Urinary bladder (tissue), 3 donors: ENCODE measurements at regions not wholly inside any gene's neighbourhood (a gene's known extent, or its start where the extent isn't known, plus 50 kb on each side); places are given as distances from the start of the nearest gene placed in this dataset.

Experiments
- DNase-seq: peaks from one replicate; pipeline ENCODE4 v3.0.0-alpha.2; 2015; ENCODE audit errors: extremely low spot score
- H3K27ac ChIP-seq: one replicate; pipeline ENCODE4 v1.5.1; 2013; ENCODE audit warnings: low read depth, mild to moderate bottlenecking, moderate library complexity
- H3K36me3 ChIP-seq: one replicate; pipeline ENCODE4 v1.6.1; 2013; ENCODE audit warnings: mild to moderate bottlenecking, moderate library complexity; ENCODE audit not compliant: insufficient read depth
- H3K4me1 ChIP-seq: one replicate; pipeline ENCODE4 v1.6.1; 2013; ENCODE audit warnings: mild to moderate bottlenecking, moderate library complexity; ENCODE audit not compliant: insufficient read depth
- H3K4me3 ChIP-seq: one replicate; pipeline ENCODE4 v1.5.1; 2013; ENCODE audit warnings: low read depth, low read length
- WGBS: extraction: QIAGEN DNeasy Blood & Tissue Kit; methylation state at CpG from one replicate; pipeline ENCODE4 v1.1.7; 2013; 5-methylcytosine and 5-hydroxymethylcytosine counted together
- donor health status: healthy with polysubstance abuse.
- donor health status: healthy.

DNA sequence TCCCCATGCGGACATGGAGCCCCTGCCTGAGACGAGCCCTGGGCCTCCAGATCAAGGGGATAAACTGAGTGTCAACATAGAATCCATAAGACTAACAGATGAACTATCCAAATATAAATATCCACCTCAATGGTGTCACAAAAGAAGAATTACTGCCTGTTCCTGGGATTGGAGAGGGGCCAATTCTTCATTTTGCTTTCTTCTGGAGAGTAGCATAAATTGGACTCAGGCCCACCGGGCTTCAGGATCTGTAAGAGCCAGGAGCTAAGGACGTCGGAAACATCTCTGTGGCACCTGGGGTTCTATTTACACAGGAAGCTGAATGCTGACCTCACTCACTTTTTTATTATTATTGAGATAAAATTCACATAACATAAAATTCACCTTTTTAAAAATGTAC, 408.2 kb upstream of the CCDC196 start:
- no peaks in the 10 kb centered on the region for H3K4me1 ChIP-seq
- 42% methylated on average over 5 of the region's 5 CpGs for WGBS
- H3K36me3 ChIP-seq: no peaks in the 10 kb centered on the region
- no peak overlapping the region for H3K4me3 ChIP-seq
- no peak overlapping the region for H3K27ac ChIP-seq
- no peak for DNase-seq

DNA sequence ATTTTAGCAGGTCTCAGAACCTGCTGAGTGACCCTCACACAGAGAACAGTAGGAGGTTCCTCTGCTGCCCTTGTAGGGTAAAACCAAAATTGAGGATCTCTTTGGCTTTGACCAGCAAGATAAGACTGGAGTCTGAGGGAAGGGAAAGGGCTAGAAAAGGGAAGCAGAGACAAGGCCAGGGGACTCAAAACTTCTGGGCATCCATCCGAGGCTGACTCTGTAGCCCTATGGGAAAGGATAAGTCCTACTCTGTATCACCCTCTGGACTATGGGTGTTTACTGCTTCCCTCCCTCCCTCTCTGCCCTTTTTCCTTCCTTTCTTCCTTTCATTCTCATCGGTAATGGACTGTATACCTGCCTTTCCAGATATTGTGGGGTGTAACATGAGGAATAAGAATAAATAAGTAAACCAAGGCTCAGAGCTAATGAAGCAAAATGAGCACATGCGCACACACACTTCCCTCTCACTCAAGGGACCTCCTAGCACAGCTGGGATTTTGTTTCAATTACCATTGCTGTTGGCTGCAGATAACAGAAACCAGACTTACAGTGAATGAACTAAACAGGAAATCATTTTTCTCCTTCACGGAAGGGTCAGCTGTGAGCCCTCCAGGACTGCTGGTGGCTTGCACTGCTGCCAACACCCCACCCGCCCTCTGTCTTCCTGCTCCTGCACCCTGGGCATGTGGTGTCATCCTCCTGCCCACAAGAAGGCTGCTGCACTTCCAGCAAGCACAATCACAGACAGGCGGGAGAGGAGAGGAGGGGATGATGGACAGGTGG, 404.4 kb upstream of the CCDC196 start:
- 48% methylated on average over 6 of the region's 6 CpGs for WGBS
- Histone ChIP-seq H3K4me1 (no peaks in the 10 kb centered on the region), H3K27ac (no peak overlapping the region), H3K4me3 (no peak overlapping the region), H3K36me3 (no peaks in the 10 kb centered on the region)
- DNase-seq: no peak

DNA sequence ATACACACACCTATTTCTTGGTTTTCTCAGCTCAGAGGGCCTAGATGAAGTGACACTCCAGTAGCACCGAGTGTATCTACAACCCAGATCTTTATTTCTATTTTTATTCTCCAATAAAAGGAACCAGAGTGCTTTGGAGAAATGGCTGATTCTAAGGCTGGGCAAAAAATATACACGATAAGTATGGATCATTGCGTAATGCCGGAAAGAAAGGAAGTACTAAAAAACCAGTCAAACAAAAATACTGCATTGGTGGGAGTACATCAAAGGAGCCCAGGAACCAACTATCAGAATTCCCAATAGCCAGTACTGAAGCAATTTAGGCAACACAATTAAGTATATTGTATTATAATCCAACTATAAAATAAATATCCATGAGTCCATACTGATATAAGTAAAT, 400.9 kb upstream of the CCDC196 start:
- no peaks in the 10 kb centered on the region for H3K4me1 ChIP-seq
- DNase-seq: no peak
- H3K27ac ChIP-seq: no peak overlapping the region
- H3K4me3 ChIP-seq: no peak overlapping the region
- H3K36me3 ChIP-seq: no peaks in the 10 kb centered on the region
- 67% methylated on average over 4 of the region's 4 CpGs for WGBS

DNA sequence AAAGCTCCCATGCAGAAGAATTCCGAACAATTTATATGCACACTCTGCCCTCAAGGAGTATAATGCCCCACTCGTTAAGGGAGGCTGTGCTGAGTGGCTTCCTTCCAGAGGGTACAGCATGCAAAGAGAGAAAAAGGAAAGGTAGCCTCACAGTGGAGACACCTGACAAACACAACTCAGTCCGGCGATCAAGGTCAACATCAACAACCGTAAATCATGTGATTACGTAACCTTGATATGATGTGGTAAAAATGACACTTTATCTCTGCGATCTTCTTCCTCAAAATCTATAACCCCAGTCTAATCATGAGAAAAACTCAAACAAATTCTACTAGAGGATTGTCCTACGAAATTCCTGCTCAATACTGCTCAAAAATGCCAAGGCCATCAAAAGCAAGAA, 400.5 kb upstream of the CCDC196 start:
- no peak overlapping the region for H3K4me3 ChIP-seq
- no peaks in the 10 kb centered on the region for H3K36me3 ChIP-seq
- H3K4me1 ChIP-seq: no peaks in the 10 kb centered on the region
- H3K27ac ChIP-seq: no peak overlapping the region
- WGBS: 84% methylated on average over 8 of the region's 8 CpGs
- no peak for DNase-seq

DNA sequence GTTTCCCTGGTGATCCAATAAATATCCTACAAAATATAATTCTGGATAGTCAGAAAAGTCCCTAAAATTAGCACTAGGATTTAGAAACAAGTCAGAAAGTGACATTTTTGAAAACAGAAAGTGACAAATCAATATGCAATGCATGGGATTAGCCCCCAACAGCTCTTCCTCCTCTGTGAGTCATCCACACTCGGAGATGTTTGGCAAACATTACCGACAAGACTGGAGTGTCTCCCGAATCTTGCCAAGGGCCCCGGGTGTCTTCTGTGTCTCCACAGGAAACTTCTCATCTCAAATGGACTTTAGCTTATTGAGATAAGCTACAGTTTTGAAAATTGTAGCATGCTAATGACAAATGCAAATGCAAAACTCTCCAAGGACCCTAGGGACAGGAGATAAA, 398.9 kb upstream of the CCDC196 start:
- Histone ChIP-seq H3K27ac (no peak overlapping the region), H3K4me1 (no peaks in the 10 kb centered on the region), H3K36me3 (no peaks in the 10 kb centered on the region), H3K4me3 (no peak overlapping the region)
- no peak for DNase-seq
- WGBS: 39% methylated on average over 4 of the region's 4 CpGs

DNA sequence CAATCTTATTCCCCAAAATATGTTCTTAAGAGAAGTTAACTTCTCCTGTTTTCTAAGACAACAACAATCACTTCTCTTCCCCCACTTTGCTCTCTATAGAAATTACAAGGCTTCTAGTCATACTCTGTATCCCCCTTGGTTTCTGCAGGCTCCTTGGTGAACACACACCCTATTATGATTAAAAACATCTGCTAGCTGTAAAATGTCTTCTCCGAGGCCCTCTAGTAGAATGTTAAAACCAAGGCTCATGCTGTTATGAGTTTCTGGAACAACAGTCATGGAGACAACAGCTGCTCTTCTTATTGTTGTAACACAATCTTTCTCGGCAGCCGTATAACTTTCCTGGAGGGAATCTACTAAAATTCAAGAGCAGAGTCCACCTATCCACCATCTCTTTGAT, 397.5 kb upstream of the CCDC196 start:
- 31% methylated on average over 3 of the region's 3 CpGs for WGBS
- Histone ChIP-seq H3K27ac (no peak overlapping the region), H3K4me3 (no peak overlapping the region), H3K36me3 (no peaks in the 10 kb centered on the region), H3K4me1 (no peaks in the 10 kb centered on the region)
- DNase-seq: no peak

DNA sequence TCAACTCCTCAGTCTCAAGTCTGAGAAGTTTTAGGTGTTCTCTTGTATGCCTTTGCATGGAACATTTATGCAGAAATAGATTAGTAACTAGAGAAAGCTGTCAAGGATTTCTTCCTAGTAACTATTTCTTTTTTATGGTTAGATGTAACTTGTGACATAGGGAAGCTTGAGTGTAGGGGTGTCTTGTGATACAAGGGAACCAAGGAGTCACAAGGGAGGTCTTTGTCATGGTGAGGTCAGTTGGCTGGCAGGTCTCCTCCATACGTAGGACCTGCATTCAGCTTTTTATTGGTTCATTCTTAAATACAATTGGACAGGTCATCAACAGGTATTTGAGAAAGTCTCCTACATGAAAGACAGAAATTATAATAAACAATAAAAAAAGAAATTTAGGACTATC, 394.0 kb upstream of the CCDC196 start:
- 88% methylated on average over 1 of the region's 1 CpG for WGBS
- H3K4me3 ChIP-seq: no peak overlapping the region
- DNase-seq: no peak
- no peak overlapping the region for H3K27ac ChIP-seq
- H3K36me3 ChIP-seq: no peaks in the 10 kb centered on the region
- no peaks in the 10 kb centered on the region for H3K4me1 ChIP-seq

DNA sequence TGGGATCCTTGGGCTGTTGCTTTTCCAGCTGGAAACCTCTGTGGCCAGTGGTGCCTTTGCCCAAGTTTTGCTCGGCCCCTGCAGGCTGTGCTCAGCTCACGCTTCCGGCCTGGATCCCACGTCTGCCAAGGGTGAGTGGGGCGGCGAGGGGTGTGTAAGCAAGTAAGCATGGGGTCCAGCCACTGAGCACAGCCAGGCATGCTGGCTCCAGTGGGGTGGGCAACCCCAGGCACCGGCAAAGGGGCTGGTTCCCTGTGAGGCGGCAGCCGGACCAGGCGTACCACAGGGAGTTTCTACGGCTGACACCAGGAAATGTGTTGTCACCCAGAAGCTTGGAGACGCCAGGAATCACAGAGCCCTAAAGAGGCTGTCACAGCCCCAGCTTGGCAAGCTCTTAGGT, 393.4 kb upstream of the CCDC196 start:
- 93% methylated on average over 12 of the region's 12 CpGs for WGBS
- no peak for DNase-seq
- no peak overlapping the region for H3K4me3 ChIP-seq
- no peak overlapping the region for H3K27ac ChIP-seq
- H3K36me3 ChIP-seq: no peaks in the 10 kb centered on the region
- no peaks in the 10 kb centered on the region for H3K4me1 ChIP-seq

DNA sequence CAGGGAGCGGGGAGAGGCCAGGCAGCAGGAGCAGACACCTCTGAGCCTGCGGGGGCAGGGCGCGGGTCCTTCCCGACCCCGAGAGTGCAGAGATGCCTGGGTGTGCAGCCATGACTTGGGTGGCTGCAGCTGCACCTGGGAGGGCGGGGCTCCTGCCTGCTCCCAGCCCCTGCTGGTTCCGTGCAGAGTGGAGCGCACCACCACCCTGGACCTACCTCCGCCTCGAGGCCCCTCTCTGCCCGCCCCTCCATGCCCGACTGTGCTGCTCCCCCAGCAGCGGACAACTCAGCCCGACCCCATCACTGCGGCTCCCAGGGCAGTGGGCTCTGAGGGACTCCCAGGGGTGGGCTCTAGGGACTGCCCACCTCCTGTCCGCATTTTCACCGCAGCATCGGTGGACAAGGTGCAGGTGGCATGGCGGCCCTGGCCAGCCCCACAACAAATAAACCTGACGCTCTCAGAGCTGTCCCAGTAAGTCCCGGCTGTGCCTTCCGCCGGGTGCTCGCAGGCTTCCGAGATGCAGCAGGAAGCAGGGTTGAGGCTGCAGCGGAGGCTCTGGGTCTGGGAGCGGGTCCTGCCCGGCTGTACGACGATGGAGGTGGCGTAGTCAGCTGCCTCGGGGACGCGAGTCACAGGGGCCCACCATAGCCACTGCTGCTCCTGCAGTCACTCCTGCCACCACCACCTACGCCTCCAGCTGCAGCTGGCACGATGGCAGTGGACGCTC, 392.0 kb upstream of the CCDC196 start:
- H3K27ac ChIP-seq: no peak overlapping the region
- H3K36me3 ChIP-seq: no peaks in the 10 kb centered on the region
- WGBS: 93% methylated on average over 38 of the region's 38 CpGs
- DNase-seq: no peak
- no peaks in the 10 kb centered on the region for H3K4me1 ChIP-seq
- no peak overlapping the region for H3K4me3 ChIP-seq

DNA sequence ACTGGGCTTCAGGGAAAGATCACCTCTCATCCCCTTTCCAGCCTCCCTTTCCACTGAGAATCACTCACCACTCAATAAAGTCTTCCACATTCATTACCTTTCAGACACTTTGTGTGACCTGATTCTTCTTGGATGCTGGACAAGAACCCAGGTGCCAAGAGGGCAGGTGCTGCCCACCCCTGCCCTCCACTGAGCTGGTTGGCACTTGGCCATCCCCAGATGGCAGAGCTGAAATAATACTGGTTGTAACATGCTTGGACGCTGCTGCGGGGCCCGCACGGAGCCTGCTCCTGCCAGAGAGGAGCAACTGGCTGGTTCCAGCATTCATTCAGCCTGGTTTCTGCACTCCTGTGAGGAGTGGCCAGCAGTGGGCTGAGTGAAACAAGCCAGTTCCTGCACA, 386.7 kb upstream of the CCDC196 start:
- Histone ChIP-seq H3K27ac (no peak overlapping the region), H3K36me3 (no peaks in the 10 kb centered on the region), H3K4me3 (no peak overlapping the region), H3K4me1 (no peaks in the 10 kb centered on the region)
- DNase-seq: no peak
- WGBS: 82% methylated on average over 4 of the region's 4 CpGs

DNA sequence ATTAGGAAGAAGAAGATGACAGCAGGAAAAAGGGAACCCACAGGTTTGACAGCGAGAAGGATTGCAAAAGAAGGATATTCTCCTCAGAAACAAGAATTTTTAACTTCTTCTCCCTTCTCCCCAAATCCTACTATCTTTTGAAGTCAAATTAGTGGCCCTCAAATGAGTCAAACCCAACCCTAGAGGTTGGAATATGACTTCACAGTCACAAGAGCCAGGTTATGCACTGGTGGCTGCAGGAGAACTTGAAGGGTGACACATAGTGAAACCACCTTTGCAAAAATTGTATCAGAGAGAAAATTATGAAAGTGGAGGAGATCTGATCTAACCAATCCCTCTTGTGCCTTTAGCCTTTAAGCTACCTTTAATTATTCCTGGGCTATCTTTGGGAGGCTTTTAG, 386.2 kb upstream of the CCDC196 start:
- H3K4me1 ChIP-seq: no peaks in the 10 kb centered on the region
- H3K4me3 ChIP-seq: no peak overlapping the region
- whole genome bisulfite sequencing: 100% methylated on average over 1 of the region's 1 CpG
- H3K27ac ChIP-seq: no peak overlapping the region
- no peak for DNase-seq
- no peaks in the 10 kb centered on the region for H3K36me3 ChIP-seq

DNA sequence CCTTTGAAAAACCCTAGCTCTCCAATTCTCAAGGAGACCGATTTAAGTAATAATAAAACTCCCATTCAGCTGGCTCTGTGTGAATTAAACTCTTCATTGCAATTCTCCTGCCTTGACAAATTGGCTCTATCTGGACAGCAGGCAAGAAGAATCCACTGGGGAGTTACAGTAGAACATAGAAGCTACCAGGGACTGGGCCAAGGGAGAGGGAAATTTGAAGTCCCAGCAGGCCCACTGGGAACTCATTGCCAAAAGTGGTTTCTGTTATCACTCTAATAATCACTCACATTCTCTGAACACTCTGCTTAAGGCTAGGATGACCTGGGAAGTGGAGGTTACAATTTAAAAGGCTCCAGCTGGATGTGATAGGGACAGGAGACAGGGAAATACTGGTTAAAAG, 384.5 kb upstream of the CCDC196 start:
- Histone ChIP-seq H3K36me3 (no peaks in the 10 kb centered on the region), H3K4me1 (no peaks in the 10 kb centered on the region), H3K4me3 (no peak overlapping the region), H3K27ac (no peak overlapping the region)
- WGBS: 75% methylated on average over 1 of the region's 1 CpG
- no peak for DNase-seq

DNA sequence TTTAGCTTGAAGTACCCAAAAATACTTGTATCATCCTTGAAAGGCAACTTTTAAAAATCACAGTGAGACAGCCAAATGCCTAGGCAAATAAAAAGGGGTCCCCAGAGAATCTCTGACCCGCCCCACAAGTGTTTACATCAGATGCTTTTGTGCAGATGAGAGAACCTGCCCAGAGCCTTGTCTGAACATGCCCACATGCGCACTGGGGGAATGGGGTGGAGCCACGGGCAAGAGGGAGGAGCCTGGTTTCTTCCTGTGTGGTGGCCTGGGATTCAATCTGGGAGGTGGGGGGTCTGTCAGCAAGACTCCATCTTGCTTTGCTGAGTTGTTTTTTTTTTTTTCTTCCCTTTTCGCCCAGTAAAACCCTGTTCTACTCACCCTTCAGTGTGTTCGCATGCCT, 381.7 kb upstream of the CCDC196 start:
- DNase-seq: no peak
- Histone ChIP-seq H3K36me3 (no peaks in the 10 kb centered on the region), H3K4me1 (no peaks in the 10 kb centered on the region), H3K27ac (no peak overlapping the region), H3K4me3 (no peak overlapping the region)
- 90% methylated on average over 5 of the region's 5 CpGs for WGBS

DNA sequence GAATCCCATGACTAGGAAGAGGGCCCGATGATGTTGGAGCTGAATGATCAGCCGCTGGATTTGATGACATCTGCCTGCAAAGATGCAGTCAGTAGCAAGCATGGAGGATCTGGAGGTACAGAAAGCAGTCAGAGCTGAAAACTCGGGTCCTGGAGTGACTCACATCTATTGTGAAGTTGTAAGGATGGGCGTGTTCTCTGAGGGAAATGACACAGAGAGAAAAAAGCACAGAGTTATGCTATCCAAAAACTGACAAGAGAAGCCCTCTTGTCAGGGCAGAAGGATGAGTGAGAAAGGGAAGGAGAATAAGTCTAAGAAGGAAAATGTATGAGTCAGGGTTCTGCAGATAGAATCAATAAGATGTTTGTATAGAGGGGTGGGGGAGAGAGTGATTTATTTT, 380.4 kb upstream of the CCDC196 start:
- H3K4me3 ChIP-seq: no peak overlapping the region
- no peaks in the 10 kb centered on the region for H3K36me3 ChIP-seq
- no peak for DNase-seq
- H3K27ac ChIP-seq: no peak overlapping the region
- no peaks in the 10 kb centered on the region for H3K4me1 ChIP-seq
- 61% methylated on average over 4 of the region's 4 CpGs for WGBS
